SK-N-SH (cell line): ENCODE measurements at regions not wholly inside any gene's neighbourhood (a gene's known extent, or its start where the extent isn't known, plus 50 kb on each side); places are given as distances from the start of the nearest gene placed in this dataset.

ENCODE experiments used
- CTCF ChIA-PET: fragments of 300-600, 350-600 bp; formaldehyde crosslinking; extraction: SDS; loops from one replicate; lab custom pipeline; 2021; lab: Yijun Ruan, JAX
- POLR2A ChIA-PET: fragments of 350-600 bp; sonication (Branson Sonifier 250); formaldehyde crosslinking; extraction: SDS; loops from one replicate; lab custom pipeline; 2020; ENCODE audit warnings: antibody characterized with exemption, inconsistent platforms; lab: Yijun Ruan, JAX
- DNase-seq: peaks from one replicate; pipeline ENCODE4 v3.0.0; 2012
- H2AFZ ChIP-seq: fragments of 200-600 bp; sonication (generic); 2 replicates; pipeline ENCODE4 v1.8.1; 2016; ENCODE audit warnings: antibody characterized with exemption, mild to moderate bottlenecking, low read depth
- H3F3A ChIP-seq: fragments of 200-600 bp; sonication (generic); replicated peaks from 2 replicates; pipeline ENCODE3; 2016; ENCODE audit warnings: antibody characterized with exemption, mild to moderate bottlenecking; ENCODE audit not compliant: insufficient read depth
- H3K27ac ChIP-seq, 2 experiments: fragments of 200-500 bp in 1 of 2; fragments of 200-600 bp in 1 of 2; sonication (Bioruptor generic) in 1 of 2; sonication (generic), shearing (Covaris generic) in 1 of 2; 2 replicates each; pipeline versions ENCODE4 v1.5.1 to v1.6.1; 2014 to 2016; ENCODE audit warnings: low read depth in 2 of 2, inconsistent platforms in 1 of 2, low read length in 1 of 2, mild to moderate bottlenecking in 1 of 2, mixed read lengths in 1 of 2
- H3K27me3 ChIP-seq: fragments of 200-600 bp; sonication (generic), shearing (Covaris generic); 2 replicates; pipeline ENCODE4 v1.6.1; 2016; ENCODE audit warnings: mixed run types; ENCODE audit not compliant: insufficient read depth
- H3K36me3 ChIP-seq, 2 experiments: fragments of 200-500 bp in 1 of 2; fragments of 200-600 bp in 1 of 2; sonication (Bioruptor generic) in 1 of 2; sonication (generic) in 1 of 2; replicated peaks in 1 of 2; 2 replicates each; pipeline versions ENCODE3 to v1.5.1; 2014 to 2016; ENCODE audit warnings: low read length in 1 of 2, mild to moderate bottlenecking in 1 of 2; ENCODE audit not compliant: insufficient read depth in 2 of 2, control insufficient read depth in 1 of 2
- H3K4me1 ChIP-seq, 2 experiments: fragments of 200-500 bp in 1 of 2; fragments of 200-600 bp in 1 of 2; sonication (Bioruptor generic) in 1 of 2; sonication (generic), shearing (Covaris generic) in 1 of 2; 2 replicates each; pipeline versions ENCODE4 v1.5.1 to v1.6.1; 2014 to 2016; ENCODE audit warnings: low read depth in 1 of 2, low read length in 1 of 2, mixed run types in 1 of 2; ENCODE audit not compliant: insufficient read depth in 2 of 2, control insufficient read depth in 1 of 2
- H3K4me2 ChIP-seq: fragments of 200-600 bp; sonication (generic), shearing (Covaris generic); 2 replicates; pipeline ENCODE4 v1.6.1; 2017; ENCODE audit warnings: mixed run types
- H3K4me3 ChIP-seq, 2 experiments: fragments of 200-500 bp in 1 of 2; fragments of 200-600 bp in 1 of 2; sonication (Bioruptor generic) in 1 of 2; sonication (generic), shearing (Covaris generic) in 1 of 2; 2 replicates each; pipeline versions ENCODE4 v1.5.1 to v1.8.1; 2014 to 2016; ENCODE audit warnings: low read depth in 2 of 2, inconsistent platforms in 1 of 2, low read length in 1 of 2, mild to moderate bottlenecking in 1 of 2, mixed read lengths in 1 of 2, moderate library complexity in 1 of 2
- H3K79me2 ChIP-seq: fragments of 200-600 bp; sonication (generic); 2 replicates; pipeline ENCODE4 v1.8.1; 2017; ENCODE audit warnings: mild to moderate bottlenecking; ENCODE audit not compliant: insufficient read depth
- H3K9ac ChIP-seq: fragments of 200-600 bp; sonication (generic); 2 replicates; pipeline ENCODE4 v1.6.1; 2017; ENCODE audit warnings: mixed run types
- H3K9me2 ChIP-seq: fragments of 200-600 bp; sonication (generic); 2 replicates; pipeline ENCODE4 v1.6.1; 2017; ENCODE audit warnings: mixed run types
- H3K9me3 ChIP-seq: fragments of 200-600 bp; sonication (generic); 2 replicates; pipeline ENCODE4 v1.6.1; 2017; ENCODE audit warnings: mixed run types, mild to moderate bottlenecking, moderate library complexity
- H4K20me1 ChIP-seq: fragments of 200-600 bp; sonication (generic); 2 replicates; pipeline ENCODE4 v1.6.1; 2017; ENCODE audit warnings: mild to moderate bottlenecking, mixed run types; ENCODE audit not compliant: insufficient read depth
- ELF1 ChIP-seq: IDR thresholded peaks from 2 replicates; pipeline ENCODE4 v1.4.0; 2012
- EZH2phosphoT487 ChIP-seq: fragments of 200-600 bp; sonication (generic); IDR thresholded peaks from 2 replicates; pipeline ENCODE4 v1.6.1; 2017; ENCODE audit warnings: low read depth, mixed run types, mild to moderate bottlenecking, antibody characterized with exemption, moderate library complexity, borderline replicate concordance
- FOSL2 ChIP-seq: IDR thresholded peaks from 2 replicates; pipeline ENCODE4 v1.4.0; 2012; ENCODE audit warnings: low read depth, mild to moderate bottlenecking, moderate library complexity, borderline replicate concordance
- FOXJ3 ChIP-seq: sonication (generic); formaldehyde crosslinking; IDR thresholded peaks from 2 replicates; pipeline ENCODE4 v1.5.1; 2020; ENCODE audit warnings: mild to moderate bottlenecking, missing genetic modification reagents
- GATA2 ChIP-seq: sonication (generic); formaldehyde crosslinking; IDR thresholded peaks from 2 replicates; pipeline ENCODE4 v1.5.0; 2020; ENCODE audit warnings: mild to moderate bottlenecking, missing genetic modification reagents
- MEF2A ChIP-seq: IDR thresholded peaks from 2 replicates; pipeline ENCODE4 v1.4.0; 2012; ENCODE audit warnings: low read depth, borderline replicate concordance
- NRF1 ChIP-seq: IDR thresholded peaks from 2 replicates; pipeline ENCODE4 v1.6.1; 2012; ENCODE audit warnings: low read depth, mild to moderate bottlenecking, low read length
- PBX3 ChIP-seq: IDR thresholded peaks from 2 replicates; pipeline ENCODE4; 2012
- RAD21 ChIP-seq: IDR thresholded peaks from 2 replicates; pipeline ENCODE4 v1.6.1; 2012; ENCODE audit warnings: mild to moderate bottlenecking, low read length
- RCOR1 ChIP-seq: fragments of 150-350 bp; IDR thresholded peaks from 2 replicates; pipeline ENCODE4 v1.6.1; 2017; ENCODE audit warnings: antibody characterized with exemption, low read length
- RFX5 ChIP-seq: IDR thresholded peaks from 2 replicates; pipeline ENCODE4 v1.6.1; 2012; ENCODE audit warnings: mild to moderate bottlenecking, improper control_type of control experiment, low read length
- SIN3A ChIP-seq: IDR thresholded peaks from 2 replicates; pipeline ENCODE4 v1.6.1; 2012; ENCODE audit warnings: low read depth, mild to moderate bottlenecking, low read length, moderate library complexity, borderline replicate concordance
- SMC3 ChIP-seq: IDR thresholded peaks from 2 replicates; pipeline ENCODE4 v1.6.1; 2012; ENCODE audit warnings: low read depth, low read length, improper control_type of control experiment
- TAF1 ChIP-seq: IDR thresholded peaks from 2 replicates; pipeline ENCODE4 v1.6.1; 2012; ENCODE audit warnings: low read depth, mild to moderate bottlenecking, low read length, moderate library complexity, borderline replicate concordance
- TEAD4 ChIP-seq: IDR thresholded peaks from 2 replicates; pipeline ENCODE4 v1.4.0; 2012; ENCODE audit warnings: mild to moderate bottlenecking, borderline replicate concordance; ENCODE audit not compliant: insufficient read depth
- USF2 ChIP-seq: fragments of 150-350 bp; IDR thresholded peaks from 2 replicates; pipeline ENCODE4 v1.6.1; 2017; ENCODE audit warnings: antibody characterized with exemption, low read length, low read depth, borderline replicate concordance
- YY1 ChIP-seq: IDR thresholded peaks from 2 replicates; pipeline ENCODE4 v1.4.0; 2012; ENCODE audit warnings: low read depth, mild to moderate bottlenecking
- WGBS: methylation state at CpG from one replicate; pipeline ENCODE4 v1.1.6; 2017; ENCODE audit warnings: low lambda C conversion rate; 5-methylcytosine and 5-hydroxymethylcytosine counted together
- TF ChIP-seq, protein P1 (sequence below): IDR thresholded peaks from 2 replicates; pipeline ENCODE4 v1.4.0; 2012; ENCODE audit warnings: low read depth
- TF ChIP-seq, protein P2 (sequence below): IDR thresholded peaks from 2 replicates; pipeline ENCODE4 v1.6.1; 2012; ENCODE audit warnings: mild to moderate bottlenecking, low read depth, low read length, moderate library complexity

GRCh38 chr7:115153176-115153575 is 231.3 kb downstream of the MDFIC start:
- Histone ChIP-seq H3K27ac (no peak overlapping the region), H4K20me1 (no peaks in the 10 kb centered on the region)
- no peak for TF ChIP-seq TAF1
- TF ChIP-seq RCOR1, result no peak
- TF ChIP-seq SIN3A, result no peak
- TF ChIP-seq YY1, result no peak
- no peak for TF ChIP-seq FOXJ3 (CRISPR knock-in tag)
- no peak for TF ChIP-seq MEF2A
- no peak for TF ChIP-seq SMC3
- TF ChIP-seq, protein P1, sequence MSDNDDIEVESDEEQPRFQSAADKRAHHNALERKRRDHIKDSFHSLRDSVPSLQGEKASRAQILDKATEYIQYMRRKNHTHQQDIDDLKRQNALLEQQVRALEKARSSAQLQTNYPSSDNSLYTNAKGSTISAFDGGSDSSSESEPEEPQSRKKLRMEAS, result no peak
- TF ChIP-seq FOSL2, result no peak
- TF ChIP-seq RAD21, result no peak
- no peak for TF ChIP-seq RFX5
- no peak for TF ChIP-seq PBX3
- TF ChIP-seq, all 33 proteins: peak for 0
- DNase-seq, result no peak
- no peaks in the 10 kb centered on the region for H3K9me3 ChIP-seq
- no peak overlapping the region for H3K4me2 ChIP-seq
- H3K4me1 ChIP-seq, result no peaks in the 10 kb centered on the region
- no peak overlapping the region for H3K4me3 ChIP-seq
- H3K36me3 ChIP-seq, result no peaks in the 10 kb centered on the region
- no peaks in the 10 kb centered on the region for H3K27me3 ChIP-seq
- H3K79me2 ChIP-seq, result no peaks in the 10 kb centered on the region
- H3K9ac ChIP-seq, result no peak overlapping the region
- ChIA-PET CTCF (no interaction called here), POLR2A (no interaction called here)
- 4% methylated on average over 3 of the region's 3 CpGs for WGBS
- no peaks in the 10 kb centered on the region for H3F3A ChIP-seq
- no peak overlapping the region for H2AFZ ChIP-seq
- H3K9me2 ChIP-seq, result no peaks in the 10 kb centered on the region

GRCh38 chr7:115146148-115146547 is 224.3 kb downstream of the MDFIC start:
- ChIA-PET CTCF (no interaction called here), POLR2A (no interaction called here)
- Histone ChIP-seq H3K9me3 (no peaks in the 10 kb centered on the region), H3K9me2 (no peaks in the 10 kb centered on the region), H2AFZ (no peak overlapping the region), H3K4me1 (no peaks in the 10 kb centered on the region), H3F3A (no peaks in the 10 kb centered on the region), H3K27me3 (no peaks in the 10 kb centered on the region), H3K4me3 (no peak overlapping the region), H3K79me2 (no peaks in the 10 kb centered on the region), H3K4me2 (no peak overlapping the region), H3K27ac (no peak overlapping the region), H4K20me1 (no peaks in the 10 kb centered on the region), H3K36me3 (no peaks in the 10 kb centered on the region), H3K9ac (no peak overlapping the region)
- DNase-seq, result no peak
- TF ChIP-seq SMC3, result no peak
- WGBS, result 24% methylated on average over 3 of the region's 3 CpGs

DNA sequence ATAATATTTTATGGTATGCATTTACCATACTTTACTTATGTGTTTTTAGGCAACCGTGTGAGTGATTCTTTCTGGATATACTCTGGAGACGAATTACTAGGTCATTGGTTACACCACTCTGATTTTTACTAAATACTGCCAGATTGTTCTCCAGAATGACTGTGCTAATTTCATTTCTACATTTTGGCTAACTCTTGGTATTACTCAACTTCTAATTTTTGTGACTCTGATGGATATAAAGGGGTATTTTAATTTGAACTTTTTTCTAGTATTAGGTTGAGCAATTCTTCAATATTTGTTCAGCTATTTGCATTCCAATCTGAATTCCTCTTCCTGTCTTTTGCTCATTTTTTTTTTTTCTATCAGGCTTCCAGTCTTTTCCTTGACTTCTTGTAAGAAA is 223.6 kb downstream of the MDFIC start:
- Histone ChIP-seq H3K4me1 (no peaks in the 10 kb centered on the region), H3K36me3 (no peaks in the 10 kb centered on the region), H3K9me2 (no peaks in the 10 kb centered on the region), H3K27me3 (no peaks in the 10 kb centered on the region), H4K20me1 (no peaks in the 10 kb centered on the region), H2AFZ (no peak overlapping the region), H3K4me3 (no peak overlapping the region), H3F3A (no peaks in the 10 kb centered on the region), H3K27ac (no peak overlapping the region), H3K9ac (no peak overlapping the region), H3K9me3 (no peaks in the 10 kb centered on the region), H3K4me2 (no peak overlapping the region), H3K79me2 (no peaks in the 10 kb centered on the region)
- DNase-seq, result no peak
- 1% methylated on average over 2 of the region's 2 CpGs for WGBS
- ChIA-PET POLR2A (no interaction called here), CTCF (no interaction called here)
- TF ChIP-seq FOXJ3 (CRISPR knock-in tag) (no peak), USF2 (no peak), TEAD4 (no peak), ELF1 (no peak), GATA2 (CRISPR knock-in tag) (no peak), NRF1 (no peak), TAF1 (no peak), EZH2phosphoT487 (no peak)
- TF ChIP-seq, protein P2, sequence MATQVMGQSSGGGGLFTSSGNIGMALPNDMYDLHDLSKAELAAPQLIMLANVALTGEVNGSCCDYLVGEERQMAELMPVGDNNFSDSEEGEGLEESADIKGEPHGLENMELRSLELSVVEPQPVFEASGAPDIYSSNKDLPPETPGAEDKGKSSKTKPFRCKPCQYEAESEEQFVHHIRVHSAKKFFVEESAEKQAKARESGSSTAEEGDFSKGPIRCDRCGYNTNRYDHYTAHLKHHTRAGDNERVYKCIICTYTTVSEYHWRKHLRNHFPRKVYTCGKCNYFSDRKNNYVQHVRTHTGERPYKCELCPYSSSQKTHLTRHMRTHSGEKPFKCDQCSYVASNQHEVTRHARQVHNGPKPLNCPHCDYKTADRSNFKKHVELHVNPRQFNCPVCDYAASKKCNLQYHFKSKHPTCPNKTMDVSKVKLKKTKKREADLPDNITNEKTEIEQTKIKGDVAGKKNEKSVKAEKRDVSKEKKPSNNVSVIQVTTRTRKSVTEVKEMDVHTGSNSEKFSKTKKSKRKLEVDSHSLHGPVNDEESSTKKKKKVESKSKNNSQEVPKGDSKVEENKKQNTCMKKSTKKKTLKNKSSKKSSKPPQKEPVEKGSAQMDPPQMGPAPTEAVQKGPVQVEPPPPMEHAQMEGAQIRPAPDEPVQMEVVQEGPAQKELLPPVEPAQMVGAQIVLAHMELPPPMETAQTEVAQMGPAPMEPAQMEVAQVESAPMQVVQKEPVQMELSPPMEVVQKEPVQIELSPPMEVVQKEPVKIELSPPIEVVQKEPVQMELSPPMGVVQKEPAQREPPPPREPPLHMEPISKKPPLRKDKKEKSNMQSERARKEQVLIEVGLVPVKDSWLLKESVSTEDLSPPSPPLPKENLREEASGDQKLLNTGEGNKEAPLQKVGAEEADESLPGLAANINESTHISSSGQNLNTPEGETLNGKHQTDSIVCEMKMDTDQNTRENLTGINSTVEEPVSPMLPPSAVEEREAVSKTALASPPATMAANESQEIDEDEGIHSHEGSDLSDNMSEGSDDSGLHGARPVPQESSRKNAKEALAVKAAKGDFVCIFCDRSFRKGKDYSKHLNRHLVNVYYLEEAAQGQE, result no peak
